ENCODE measurements at regions not wholly inside any gene's neighbourhood (a gene's known extent, or its start where the extent isn't known, plus 50 kb on each side); places are given as distances from the start of the nearest gene placed in this dataset.

GRCh38 chr14:22375321-22375930 is 213.6 kb downstream of the DAD1 start (continued):
- TF ChIP-seq ATF2 (IDR thresholded peaks at IDR 0.05; ENCODE audit: low read length), result no peak
- TF ChIP-seq POLR2A (IDR thresholded peaks at IDR 0.05; ENCODE audit: control extremely low read depth in 1 of 2, low read depth in 2 of 2, low read length in 2 of 2), result no peak
- no peak for TF ChIP-seq RNF2 (IDR thresholded peaks at IDR 0.05; ENCODE audit: borderline replicate concordance, low read depth, low read length, missing control alignments, poor library complexity, severe bottlenecking)
- no peak for TF ChIP-seq SP1 (IDR thresholded peaks at IDR 0.05; ENCODE audit: low read depth, low read length)
- peak; percentile 68 to 74 for TF ChIP-seq RAD21 (IDR thresholded peaks at IDR 0.05 in 1 of 2, conservative IDR thresholded peaks at IDR 0.05 in 1 of 2; ENCODE audit: low read depth in 2 of 2, low read length in 2 of 2)
- TF ChIP-seq ATF3 (IDR thresholded peaks at IDR 0.05; ENCODE audit: insufficient read depth, low read depth, low read length), result no peak
- no peak for TF ChIP-seq JUN (IDR thresholded peaks at IDR 0.05; ENCODE audit: low read depth, low read length)
- peak; percentile 27; the same call in 1 of the 2 replicates for TF ChIP-seq YY1 (IDR thresholded peaks at IDR 0.05; ENCODE audit: low read depth, low read length)
